Endothelial cell of umbilical vein (primary cell): ENCODE measurements at regions not wholly inside any gene's neighbourhood (a gene's known extent, or its start where the extent isn't known, plus 50 kb on each side); places are given as distances from the start of the nearest gene placed in this dataset.

Source experiments
- BruUV-seq: library from RNA; stranded (reverse); fragments of 400-500 nt; replicated peaks from 2 replicates; lab custom pipeline; 2021; lab: Mats Ljungman, UMichigan
- CTCF ChIA-PET: fragments of 300-600, 350-600 bp; sonication (Branson Sonifier 250); formaldehyde crosslinking; loops from one replicate; lab custom pipeline; 2021; ENCODE audit warnings: antibody characterized with exemption, inconsistent platforms; lab: Charles Lee
- POLR2A ChIA-PET: fragments of 300-600, 350-600 bp; sonication (Branson Sonifier 250); formaldehyde crosslinking; loops from one replicate; lab custom pipeline; 2021; ENCODE audit warnings: antibody characterized with exemption, inconsistent platforms; lab: Charles Lee
- DNase-seq: peaks from one replicate; pipeline ENCODE4 v3.0.0-alpha.2; 2011; ENCODE audit warnings: low read depth, low spot score
- FAIRE-seq: peaks from 2 replicates; lab custom pipeline; 2011; peaks lifted over from hg19 to GRCh38; lab: Jason Lieb, UNC
- H2AFZ ChIP-seq: 2 replicates; pipeline ENCODE4 v1.6.0; 2012; ENCODE audit warnings: low read depth, low read length, control low read depth, inconsistent platforms
- H3K27ac ChIP-seq: 2 replicates; pipeline ENCODE4 v1.5.1; 2011; ENCODE audit warnings: low read depth, mild to moderate bottlenecking, control low read depth, low read length, moderate library complexity; ENCODE audit not compliant: insufficient read depth
- H3K27me3 ChIP-seq, 2 experiments: 2 replicates each; pipeline versions ENCODE4 v1.6.0 to v1.6.1; 2011; ENCODE audit warnings: low read length in 2 of 2, mixed read lengths in 1 of 2; ENCODE audit not compliant: control insufficient read depth in 2 of 2, insufficient read depth in 2 of 2
- H3K36me3 ChIP-seq, 2 experiments: 2 replicates in 1 of 2; 3 replicates in 1 of 2; pipeline ENCODE4 v1.5.1; 2011; ENCODE audit warnings: low read length in 2 of 2, mild to moderate bottlenecking in 1 of 2, moderate library complexity in 1 of 2; ENCODE audit not compliant: control insufficient read depth in 2 of 2, insufficient read depth in 2 of 2; ENCODE audit errors: extremely low read depth in 1 of 2
- H3K4me1 ChIP-seq: 3 replicates; pipeline ENCODE4 v1.5.1; 2011; ENCODE audit warnings: mild to moderate bottlenecking, low read length; ENCODE audit not compliant: control insufficient read depth, insufficient read depth; ENCODE audit errors: extremely low read depth
- H3K4me2 ChIP-seq: 2 replicates; pipeline ENCODE4 v1.6.1; 2011; ENCODE audit warnings: low read length, control low read depth, mixed read lengths; ENCODE audit not compliant: insufficient read depth
- H3K4me3 ChIP-seq, 3 experiments: fragments of 200-600 bp in 1 of 3; sonication (generic), shearing (Covaris generic) in 1 of 3; replicated peaks in 1 of 3; 2 replicates each; pipeline ENCODE4 v1.5.1; 2011 to 2016; ENCODE audit warnings: control low read depth in 3 of 3, low read length in 3 of 3, mild to moderate bottlenecking in 2 of 3, inconsistent platforms in 1 of 3, low read depth in 1 of 3, moderate library complexity in 1 of 3; ENCODE audit not compliant: insufficient read depth in 1 of 3
- H3K79me2 ChIP-seq: 2 replicates; pipeline ENCODE4 v1.6.0; 2012; ENCODE audit warnings: low read length, inconsistent platforms; ENCODE audit not compliant: control insufficient read depth, insufficient read depth
- H3K9ac ChIP-seq: replicated peaks from 2 replicates; pipeline ENCODE3; 2011; ENCODE audit warnings: low read length, control low read depth; ENCODE audit not compliant: insufficient read depth; ENCODE audit errors: extremely low read depth
- H3K9me1 ChIP-seq: replicated peaks from 3 replicates; pipeline ENCODE4 v1.6.0; 2011; ENCODE audit warnings: mild to moderate bottlenecking, low read length; ENCODE audit not compliant: control insufficient read depth, insufficient read depth; ENCODE audit errors: extremely low read depth
- H3K9me3 ChIP-seq: replicated peaks from 2 replicates; pipeline ENCODE4 v1.5.1; 2012; ENCODE audit warnings: low read length, inconsistent platforms; ENCODE audit not compliant: control insufficient read depth, insufficient read depth
- H4K20me1 ChIP-seq: replicated peaks from 2 replicates; pipeline ENCODE3; 2011; ENCODE audit warnings: mild to moderate bottlenecking, low read length; ENCODE audit not compliant: control insufficient read depth, insufficient read depth; ENCODE audit errors: extremely low read depth
- CTCF ChIP-seq, 2 donors: IDR thresholded peaks; 1 replicate in 1 of 2; 2 replicates in 1 of 2; pipeline ENCODE4 v1.5.1; 2011; ENCODE audit warnings: low read length in 2 of 2, mild to moderate bottlenecking in 2 of 2, moderate library complexity in 2 of 2, control low read depth in 1 of 2, inconsistent platforms in 1 of 2, low read depth in 1 of 2; ENCODE audit not compliant: insufficient read depth in 1 of 2; ENCODE audit errors: extremely low read depth in 1 of 2
- EZH2 ChIP-seq: IDR thresholded peaks from 2 replicates; pipeline ENCODE4 v1.6.1; 2012; ENCODE audit warnings: borderline replicate concordance, low read depth, mild to moderate bottlenecking, moderate library complexity, low read length, inconsistent platforms; ENCODE audit not compliant: severe bottlenecking
- GATA2 ChIP-seq: IDR thresholded peaks from 2 replicates; pipeline ENCODE4 v1.7.0; 2011; ENCODE audit warnings: low read depth, mild to moderate bottlenecking, moderate library complexity, mixed read lengths, low read length; ENCODE audit not compliant: insufficient read length, insufficient read depth
- JUN ChIP-seq: IDR thresholded peaks from 2 replicates; pipeline ENCODE4 v1.6.1; 2011; ENCODE audit warnings: borderline replicate concordance, low read depth; ENCODE audit not compliant: insufficient read length, insufficient read depth
- MAX ChIP-seq: IDR thresholded peaks from 2 replicates; pipeline ENCODE4 v1.6.1; 2011; ENCODE audit not compliant: insufficient read depth, insufficient read length
- POLR2A ChIP-seq: IDR thresholded peaks from 2 replicates; pipeline ENCODE4 v1.6.1; 2012; ENCODE audit warnings: low read depth, mild to moderate bottlenecking, control low read depth, low read length
- dilution Hi-C: fragments of 300-500 bp; cut with MboI; formaldehyde crosslinking; loops from one replicate; pipeline ENCODE4 v1.15.0; 2019; ENCODE audit warnings: low sequenced_read_pairs; ENCODE audit not compliant: extremely low pct_ligation_motif_present
- intact Hi-C: fragments of 100-400 bp; cut with micrococcal nuclease; formaldehyde crosslinking; loops from one replicate; pipeline ENCODE4 v1.10.0; 2022

DNA sequence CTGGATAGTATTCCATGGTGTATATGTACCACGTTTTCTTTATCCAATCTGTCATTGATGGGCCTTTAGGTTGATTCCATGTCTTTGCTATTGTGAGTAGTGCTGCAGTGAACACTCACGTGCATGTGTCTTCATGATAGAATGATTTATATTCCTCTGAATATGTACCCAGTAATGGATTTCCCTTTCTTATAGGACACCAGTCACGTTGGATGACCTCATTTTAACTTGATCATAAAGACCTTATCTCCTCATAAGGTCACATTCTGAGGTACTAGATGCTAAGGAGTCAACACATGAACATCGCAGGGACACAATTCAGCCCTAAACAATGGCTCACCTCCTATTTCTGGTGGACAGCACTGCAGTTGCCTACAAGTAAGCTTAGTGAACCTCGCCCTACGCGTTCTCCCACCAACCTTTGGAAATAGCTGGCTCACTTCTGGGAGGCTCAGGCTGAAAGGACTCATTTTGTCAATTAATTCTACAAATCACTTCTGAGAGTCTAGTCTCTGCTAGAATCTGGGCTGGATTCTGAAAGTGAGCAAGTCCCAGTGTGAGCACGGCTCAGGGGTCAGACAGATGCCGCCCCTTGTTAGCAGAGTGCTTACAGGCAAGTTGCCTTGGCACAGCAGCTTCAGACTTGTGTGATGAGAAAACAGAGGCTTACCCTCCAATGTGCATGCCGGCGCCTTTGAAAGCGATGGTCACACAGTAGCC lies 183.8 kb upstream of the GSC start:
- Histone ChIP-seq H3K36me3 (no peaks in the 10 kb centered on the region), H3K9me1 (no peaks in the 10 kb centered on the region), H3K9ac (no peak overlapping the region), H3K79me2 (no peaks in the 10 kb centered on the region), H3K9me3 (no peaks in the 10 kb centered on the region), H3K4me1 (no peaks in the 10 kb centered on the region), H3K27me3 (no peaks in the 10 kb centered on the region), H3K27ac (no peak overlapping the region), H4K20me1 (no peaks in the 10 kb centered on the region), H3K4me2 (no peak overlapping the region), H2AFZ (no peak overlapping the region), H3K4me3 (no peak overlapping the region)
- BruUV-seq, result no TSS peak
- no peak for TF ChIP-seq JUN
- no peak for TF ChIP-seq MAX
- no peak for TF ChIP-seq POLR2A
- TF ChIP-seq GATA2, result no peak
- no peak for TF ChIP-seq CTCF (IDR thresholded peaks at IDR 0.05; ENCODE audit: extremely low read depth in 1 of 2, insufficient read depth in 1 of 2, low read depth in 1 of 2, low read length in 2 of 2)
- no peak for TF ChIP-seq EZH2
- dilution Hi-C loops (no loop called here), intact Hi-C loops (no loop called here)
- FAIRE-seq, result no peak
- no peak for DNase-seq
- CTCF ChIA-PET, result no interaction called here
- POLR2A ChIA-PET, result no interaction called here
